Sigmoid colon (tissue), 4 donors: ENCODE measurements at regions not wholly inside any gene's neighbourhood (a gene's known extent, or its start where the extent isn't known, plus 50 kb on each side); places are given as distances from the start of the nearest gene placed in this dataset.

ENCODE experiments used
- CTCF ChIP-seq, 4 experiments: fragments of 450-650 bp in 3 of 4; fragments of 200-600 bp in 1 of 4; IDR thresholded peaks; one replicate each; pipeline ENCODE4 v1.5.1; 2016 to 2019; ENCODE audit warnings: antibody characterized with exemption in 4 of 4, mild to moderate bottlenecking in 3 of 4, moderate library complexity in 2 of 4
- POLR2AphosphoS5 ChIP-seq, 4 donors: sonication (generic); formaldehyde crosslinking; IDR thresholded peaks; one replicate each; pipeline ENCODE4 v1.6.1; 2017; ENCODE audit warnings: antibody characterized with exemption in 4 of 4

- TF ChIP-seq POLR2AphosphoS5 (IDR thresholded peaks at IDR 0.05), result no peak
- TF ChIP-seq CTCF (IDR thresholded peaks at IDR 0.05), result no peak
These were observed 341.4 kb upstream of the ATP11B start for GRCh38 chr3:182451871-182452270.
